ENCODE measurements at regions not wholly inside any gene's neighbourhood (a gene's known extent, or its start where the extent isn't known, plus 50 kb on each side); places are given as distances from the start of the nearest gene placed in this dataset.

GRCh38 chr18:51654488-51655326 is 457.2 kb upstream of the MEX3C start:
- H2BK12ac ChIP-seq (ENCODE audit: low read depth, low read length), result peak overlapping the region; percentile 85; the same call in 1 of the 2 replicates
- H4K91ac ChIP-seq (replicated peaks; ENCODE audit: insufficient read length, low read length), result peak overlapping the region; percentile 44
- peak overlapping the region; percentile 30; the same call in 1 of the 2 replicates for H3K27ac ChIP-seq (ENCODE audit: low read depth, low read length)
- peak overlapping the region; percentile 94; the same call in 1 of the 2 replicates for H2BK5ac ChIP-seq (ENCODE audit: low read depth, low read length)
- H3K4me3 ChIP-seq (ENCODE audit: extremely low read depth in 1 of 4, insufficient read depth in 2 of 4, low read depth in 3 of 4, low read length in 4 of 4), result no peak overlapping the region
- FAIRE-seq (peak; percentile 57), DNase-seq (ENCODE audit: low read depth in 1 of 2, low spot score in 2 of 2) (peak in 1 of 2 experiments; percentile 71)
- no peaks in the 10 kb centered on the region for H3K9me3 ChIP-seq (ENCODE audit: insufficient read depth in 2 of 2, low read depth in 1 of 2, low read length in 1 of 2)
- ChIA-PET CTCF (ENCODE audit: partially characterized antibody) (no interaction called here), POLR2A (ENCODE audit: partially characterized antibody) (interaction anchor here (0.6 kb wide), 1 partner anchor 861 kb away, joined by 3 read pairs; no protein-coding TSS in a partner anchor)
- H3K79me1 ChIP-seq (ENCODE audit: low read depth, low read length), result no peaks in the 10 kb centered on the region
- WGBS, 2 experiments (ENCODE audit: extremely low coverage in 1 of 2, insufficient coverage in 1 of 2, insufficient read length in 1 of 2, insufficient replicate concordance in 2 of 2, low coverage in 1 of 2, low lambda C conversion rate in 2 of 2, missing lambda C conversion rate in 1 of 2), result 48% methylated on average over 10 of the region's 10 CpGs; no CpG with 5 or more reads in 1 of the 2 experiments
- H4K20me1 ChIP-seq (replicated peaks in 1 of 2; ENCODE audit: control insufficient read depth in 1 of 2, insufficient read depth in 2 of 2, low read length in 2 of 2), result no peaks in the 10 kb centered on the region
- no peak overlapping the region; a peak in 2 of 7 replicates for H3K9ac ChIP-seq (replicated peaks in 1 of 4; ENCODE audit: extremely low read depth in 1 of 4, low read depth in 3 of 4, low read length in 3 of 4)
- H3K79me2 ChIP-seq (ENCODE audit: control insufficient read depth in 1 of 2, insufficient read depth in 2 of 2, low read length in 2 of 2), result no peaks in the 10 kb centered on the region
- no peak overlapping the region for H3K4ac ChIP-seq (replicated peaks; ENCODE audit: insufficient read length, low read depth, low read length)
- H3K4me2 ChIP-seq (ENCODE audit: insufficient read depth in 1 of 2, low read depth in 2 of 2, low read length in 2 of 2), result peak overlapping the region; percentile 29 to 56; a peak in 3 of 4 replicates
- H3K23me2 ChIP-seq (ENCODE audit: low read depth, low read length), result no peaks in the 10 kb centered on the region
- no peaks in the 10 kb centered on the region; a peak in 2 of 7 replicates for H3K27me3 ChIP-seq (replicated peaks in 1 of 4; ENCODE audit: control insufficient read depth in 3 of 4, extremely low read depth in 1 of 4, insufficient read depth in 3 of 4, low read length in 3 of 4)
- H3K4me1 ChIP-seq (replicated peaks in 1 of 4; ENCODE audit: control insufficient read depth in 3 of 4, insufficient read depth in 4 of 4, low read length in 3 of 4), result peaks cover 4 to 16% (median 12%) of the 10 kb centered on the region in 4 experiments
- peak overlapping the region; percentile 98 for H3K18ac ChIP-seq (ENCODE audit: extremely low read depth, low read length)
- H2BK20ac ChIP-seq (ENCODE audit: low read length), result peak overlapping the region; percentile 89
- H3K23ac ChIP-seq (ENCODE audit: insufficient read length), result no peak overlapping the region
- H4K5ac ChIP-seq (ENCODE audit: insufficient read length, low read depth, low read length), result no peak overlapping the region
- H2AFZ ChIP-seq (ENCODE audit: low read length), result peak overlapping the region; percentile 78
- H3K56ac ChIP-seq (replicated peaks; ENCODE audit: insufficient read length, low read depth, low read length), result no peak overlapping the region
- no peak overlapping the region for H2AK5ac ChIP-seq (ENCODE audit: low read depth, low read length)
- no peaks in the 10 kb centered on the region for H3K36me3 ChIP-seq (ENCODE audit: control insufficient read depth in 2 of 4, insufficient read depth in 4 of 4, low read length in 3 of 4)
- H3K14ac ChIP-seq (ENCODE audit: insufficient read length), result no peak overlapping the region
- H2BK15ac ChIP-seq (ENCODE audit: low read length), result peak overlapping the region; percentile 55; the same call in 1 of the 2 replicates
- no peak overlapping the region for H2BK120ac ChIP-seq (replicated peaks; ENCODE audit: low read depth, low read length)
- H4K8ac ChIP-seq (ENCODE audit: extremely low read depth, insufficient read depth, low read length), result no peak overlapping the region
- 0 out of 2 replicates have a peak, but pooled peaks have one; percentile 58 for TF ChIP-seq ATF2 (IDR thresholded peaks at IDR 0.05; ENCODE audit: low read length)
- TF ChIP-seq SUZ12 (IDR thresholded peaks at IDR 0.05; ENCODE audit: low read length), result 0 out of 2 replicates have a peak, but pooled peaks have one; percentile 9
- peak; percentile 76; the same call in 1 of the 2 replicates for TF ChIP-seq KDM1A (IDR thresholded peaks at IDR 0.05; ENCODE audit: borderline replicate concordance, low read length)
- peak; percentile 88 for TF ChIP-seq CTBP2 (IDR thresholded peaks at IDR 0.05; ENCODE audit: borderline replicate concordance, insufficient read depth, insufficient read length, low read length)
- TF ChIP-seq ASH2L (IDR thresholded peaks at IDR 0.05; ENCODE audit: low read length), result peak; percentile 70
- peak; percentile 27; the same call in 1 of the 2 replicates for TF ChIP-seq EGR1 (IDR thresholded peaks at IDR 0.05; ENCODE audit: borderline replicate concordance, low read depth, low read length)
- no peak for TF ChIP-seq SP1 (IDR thresholded peaks at IDR 0.05; ENCODE audit: low read depth, low read length)
- TF ChIP-seq RBBP5 (IDR thresholded peaks at IDR 0.05; ENCODE audit: borderline replicate concordance, low read depth, low read length), result peak; percentile 53; the same call in 1 of the 2 replicates
- no peak for TF ChIP-seq KDM5A (IDR thresholded peaks at IDR 0.05; ENCODE audit: low read length)
